Gastrocnemius medialis (tissue), 4 donors: ENCODE measurements at regions not wholly inside any gene's neighbourhood (a gene's known extent, or its start where the extent isn't known, plus 50 kb on each side); places are given as distances from the start of the nearest gene placed in this dataset.

Experiments used
- ATAC-seq, 2 donors: fragments of 150-250 bp; one replicate each; pipeline ENCODE4 v1.9.1; 2016
- DNase-seq, 2 donors: peaks; one replicate each; pipeline ENCODE4 v3.0.0-alpha.2; 2019
- H3K27ac ChIP-seq, 4 donors: fragments of 200-600 bp; sonication (generic); 1 replicate in 1 of 4; 2 replicates in 3 of 4; pipeline ENCODE4 v1.5.1; 2016 to 2018; ENCODE audit warnings: mild to moderate bottlenecking in 2 of 4, moderate library complexity in 1 of 4
- H3K27me3 ChIP-seq, 3 donors: fragments of 200-600 bp; sonication (generic) in 2 of 3; 1 replicate in 1 of 3; 2 replicates in 2 of 3; pipeline versions ENCODE4 v1.5.1 to v1.6.0; 2016 to 2019; ENCODE audit warnings: mild to moderate bottlenecking in 1 of 3, moderate library complexity in 1 of 3
- H3K36me3 ChIP-seq, 2 donors: fragments of 200-600 bp; sonication (generic) in 1 of 2; one replicate each; pipeline ENCODE4 v1.5.1; 2017 to 2018
- H3K4me1 ChIP-seq, 2 donors: fragments of 200-600 bp; sonication (generic) in 1 of 2; one replicate each; pipeline ENCODE4 v1.5.1; 2016 to 2017; ENCODE audit warnings: mild to moderate bottlenecking in 2 of 2
- H3K4me3 ChIP-seq, 4 donors: fragments of 200-600 bp; sonication (generic) in 3 of 4; 1 replicate in 1 of 4; 2 replicates in 3 of 4; pipeline ENCODE4 v1.5.1; 2016 to 2019; ENCODE audit warnings: mild to moderate bottlenecking in 2 of 4
- H3K9me3 ChIP-seq, 3 donors: fragments of 200-600 bp; sonication (generic) in 2 of 3; 1 replicate in 1 of 3; 2 replicates in 2 of 3; pipeline ENCODE4 v1.5.1; 2016 to 2019
- CTCF ChIP-seq, 5 experiments: fragments of 450-650 bp in 3 of 5; fragments of 200-600 bp in 2 of 5; sonication (generic) in 2 of 5; IDR thresholded peaks in 4 of 5; conservative IDR thresholded peaks in 1 of 5; 1 replicate in 4 of 5; 2 replicates in 1 of 5; pipeline ENCODE4 v1.5.1; 2016 to 2019; ENCODE audit warnings: antibody characterized with exemption in 5 of 5, mild to moderate bottlenecking in 3 of 5, moderate library complexity in 3 of 5
- POLR2A ChIP-seq, 2 donors: fragments of 450-650 bp; IDR thresholded peaks; one replicate each; pipeline ENCODE4 v1.6.1; 2017; ENCODE audit warnings: antibody characterized with exemption in 2 of 2, mild to moderate bottlenecking in 2 of 2, moderate library complexity in 2 of 2
- in situ Hi-C, 4 donors: fragments of 200-750 bp; cut with MboI; loops; one replicate each; pipeline versions ENCODE4 v1.15.0 to v1.8.0; 2017; ENCODE audit warnings: low sequenced_read_pairs in 4 of 4
- intact Hi-C: fragments of 100-400 bp; cut with DNase I; formaldehyde crosslinking; loops from one replicate; pipeline ENCODE4 v1.15.1; 2023; ENCODE audit warnings: low total_unique reads

DNA sequence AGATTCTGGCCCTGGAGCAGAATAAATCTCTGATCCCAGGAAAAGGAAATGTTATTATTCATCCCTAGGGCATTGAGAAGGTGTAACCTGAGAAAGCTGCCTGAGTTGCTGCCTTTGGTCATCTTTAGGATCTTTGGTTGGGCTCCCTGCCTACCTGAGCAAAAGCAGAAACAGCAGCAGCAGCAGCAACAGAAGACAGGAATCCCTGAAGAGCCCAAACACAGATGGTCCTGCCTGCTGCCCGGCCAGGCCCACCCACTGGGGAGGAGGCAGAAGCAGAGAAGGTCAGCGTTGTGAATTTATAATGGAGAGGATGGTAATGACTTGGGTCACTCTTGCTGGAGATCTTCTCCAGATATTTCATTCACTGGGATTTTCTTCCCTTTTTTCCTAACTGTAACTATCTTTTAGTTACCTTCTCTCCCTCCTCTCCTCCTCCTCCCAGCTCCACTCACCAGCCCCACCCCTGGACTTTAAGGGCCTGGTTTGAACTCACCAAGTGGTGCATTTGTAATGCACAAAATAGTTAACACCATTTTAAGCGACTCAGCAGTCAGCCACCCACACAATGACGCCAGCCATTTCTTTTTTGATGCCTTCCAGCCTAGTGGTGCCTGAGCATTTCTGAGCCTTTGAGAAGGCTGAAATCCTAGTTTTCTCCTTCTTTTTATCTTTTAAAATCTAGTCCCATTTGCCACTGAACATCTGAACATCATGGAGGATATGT lies 91.7 kb downstream of the HSPH1 start:
- no peaks in the 10 kb centered on the region for H3K36me3 ChIP-seq
- H3K9me3 ChIP-seq: no peaks in the 10 kb centered on the region
- no peaks in the 10 kb centered on the region for H3K4me1 ChIP-seq
- no peak for ATAC-seq
- H3K4me3 ChIP-seq: no peak overlapping the region
- H3K27ac ChIP-seq: no peak overlapping the region
- no peak for DNase-seq
- H3K27me3 ChIP-seq: no peaks in the 10 kb centered on the region
- intact Hi-C loops: no loop called here
- TF ChIP-seq CTCF (IDR thresholded peaks at IDR 0.05 in 4 of 5, conservative IDR thresholded peaks at IDR 0.05 in 1 of 5): no peak
- in situ Hi-C loops: no loop called here

DNA sequence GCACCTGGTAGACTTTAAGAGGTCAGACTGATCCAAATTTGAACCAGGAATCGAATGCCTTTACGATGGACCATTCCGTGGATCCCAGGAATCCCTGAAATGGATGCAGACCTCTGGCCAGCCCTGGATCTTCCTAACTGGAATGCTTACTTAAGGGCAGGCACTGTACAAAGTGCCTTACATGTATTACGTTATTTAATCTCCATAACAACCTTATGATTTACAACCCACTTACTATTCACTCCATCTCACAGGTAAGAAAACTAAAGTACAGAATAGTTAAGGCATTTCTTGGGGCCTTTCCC lies 93.6 kb downstream of the HSPH1 start:
- TF ChIP-seq CTCF (IDR thresholded peaks at IDR 0.05 in 4 of 5, conservative IDR thresholded peaks at IDR 0.05 in 1 of 5) (no peak), POLR2A (IDR thresholded peaks at IDR 0.05) (no peak)
- H3K9me3 ChIP-seq: no peaks in the 10 kb centered on the region
- no peak overlapping the region for H3K27ac ChIP-seq
- intact Hi-C loops (no loop called here), in situ Hi-C loops (no loop called here)
- H3K27me3 ChIP-seq: peaks cover 0 to 2% (median 0%) of the 10 kb centered on the region in 3 donors
- no peaks in the 10 kb centered on the region for H3K36me3 ChIP-seq
- no peak overlapping the region for H3K4me3 ChIP-seq
- H3K4me1 ChIP-seq: no peaks in the 10 kb centered on the region
- DNase-seq (no peak), ATAC-seq (no peak)

GRCh38 chr13:31067416-31068118 lies 94.1 kb downstream of the HSPH1 start:
- Histone ChIP-seq H3K27ac (no peak overlapping the region), H3K4me3 (no peak overlapping the region), H3K9me3 (no peaks in the 10 kb centered on the region), H3K4me1 (no peaks in the 10 kb centered on the region), H3K27me3 (peaks cover 0 to 2% (median 0%) of the 10 kb centered on the region in 3 donors), H3K36me3 (no peaks in the 10 kb centered on the region)
- TF ChIP-seq POLR2A (IDR thresholded peaks at IDR 0.05) (no peak), CTCF (IDR thresholded peaks at IDR 0.05 in 4 of 5, conservative IDR thresholded peaks at IDR 0.05 in 1 of 5) (no peak)
- intact Hi-C loops (no loop called here), in situ Hi-C loops (no loop called here)
- no peak for DNase-seq
- ATAC-seq: no peak

DNA sequence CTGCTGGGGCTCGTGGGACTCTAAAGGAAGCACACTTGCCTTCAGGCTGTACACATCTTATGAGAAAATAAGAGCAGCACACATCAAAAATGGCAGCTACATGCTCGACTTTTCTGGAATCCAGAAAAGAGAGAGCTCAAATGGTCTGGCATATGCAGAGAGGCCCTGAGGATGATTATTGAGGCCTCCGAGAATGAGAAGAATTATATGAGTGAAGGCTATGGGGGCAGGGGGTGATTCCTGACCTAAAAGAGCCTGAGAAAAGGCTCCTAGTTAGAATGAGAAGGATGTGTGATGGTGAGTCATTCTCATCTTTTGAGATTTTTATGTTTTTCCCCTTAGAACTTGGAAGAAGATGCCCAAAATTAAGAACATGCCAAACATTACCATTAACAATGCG lies 97.1 kb downstream of the HSPH1 start:
- Histone ChIP-seq H3K27me3 (peaks cover 0 to 2% (median 0%) of the 10 kb centered on the region in 3 donors), H3K4me3 (no peak overlapping the region), H3K36me3 (no peaks in the 10 kb centered on the region), H3K9me3 (no peaks in the 10 kb centered on the region), H3K27ac (no peak overlapping the region), H3K4me1 (no peaks in the 10 kb centered on the region)
- in situ Hi-C loops (no loop called here), intact Hi-C loops (no loop called here)
- DNase-seq (no peak), ATAC-seq (no peak)
- TF ChIP-seq CTCF (IDR thresholded peaks at IDR 0.05 in 4 of 5, conservative IDR thresholded peaks at IDR 0.05 in 1 of 5) (no peak), POLR2A (IDR thresholded peaks at IDR 0.05) (no peak)
